Endothelial cell of umbilical vein (primary cell): ENCODE measurements at regions not wholly inside any gene's neighbourhood (a gene's known extent, or its start where the extent isn't known, plus 50 kb on each side); places are given as distances from the start of the nearest gene placed in this dataset.

Source experiments
- EZH2 ChIP-seq: IDR thresholded peaks from 2 replicates; pipeline ENCODE4 v1.6.1; 2012; ENCODE audit warnings: borderline replicate concordance, low read depth, mild to moderate bottlenecking, moderate library complexity, low read length, inconsistent platforms; ENCODE audit not compliant: severe bottlenecking
- GATA2 ChIP-seq: IDR thresholded peaks from 2 replicates; pipeline ENCODE4 v1.7.0; 2011; ENCODE audit warnings: low read depth, mild to moderate bottlenecking, moderate library complexity, mixed read lengths, low read length; ENCODE audit not compliant: insufficient read length, insufficient read depth
- POLR2AphosphoS5 ChIP-seq: IDR thresholded peaks from 2 replicates; pipeline ENCODE4 v1.6.1; 2012; ENCODE audit warnings: low read depth, mild to moderate bottlenecking, control low read depth, low read length, moderate library complexity; ENCODE audit not compliant: insufficient read depth
- TF ChIP-seq, protein P1 (sequence below), 2 donors: IDR thresholded peaks; 1 replicate in 1 of 2; 2 replicates in 1 of 2; pipeline ENCODE4 v1.5.1; 2011; ENCODE audit warnings: low read length in 2 of 2, mild to moderate bottlenecking in 2 of 2, moderate library complexity in 2 of 2, control low read depth in 1 of 2, inconsistent platforms in 1 of 2, low read depth in 1 of 2; ENCODE audit not compliant: insufficient read depth in 1 of 2; ENCODE audit errors: extremely low read depth in 1 of 2

DNA sequence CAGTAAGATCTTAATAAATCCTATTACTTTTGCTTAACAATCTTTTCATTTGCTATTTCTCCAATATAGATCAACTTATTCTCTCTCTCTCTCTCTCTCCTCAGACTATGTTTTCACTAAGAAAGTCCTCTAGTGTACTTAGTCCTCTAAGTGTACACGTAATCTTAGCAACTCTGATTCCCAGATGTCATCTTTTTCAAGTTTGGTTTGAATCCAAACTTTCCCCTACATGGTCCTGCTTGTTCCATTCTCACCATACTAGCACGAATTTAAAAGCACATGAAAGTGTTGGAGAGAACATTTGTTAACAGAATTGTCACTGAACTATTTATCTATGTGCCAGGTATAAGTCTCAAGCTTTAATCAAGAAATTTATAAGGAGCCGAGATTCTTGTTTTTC lies 202.9 kb downstream of the SPRY2 start:
- no peak for TF ChIP-seq EZH2
- TF ChIP-seq GATA2: no peak
- TF ChIP-seq, protein P1, sequence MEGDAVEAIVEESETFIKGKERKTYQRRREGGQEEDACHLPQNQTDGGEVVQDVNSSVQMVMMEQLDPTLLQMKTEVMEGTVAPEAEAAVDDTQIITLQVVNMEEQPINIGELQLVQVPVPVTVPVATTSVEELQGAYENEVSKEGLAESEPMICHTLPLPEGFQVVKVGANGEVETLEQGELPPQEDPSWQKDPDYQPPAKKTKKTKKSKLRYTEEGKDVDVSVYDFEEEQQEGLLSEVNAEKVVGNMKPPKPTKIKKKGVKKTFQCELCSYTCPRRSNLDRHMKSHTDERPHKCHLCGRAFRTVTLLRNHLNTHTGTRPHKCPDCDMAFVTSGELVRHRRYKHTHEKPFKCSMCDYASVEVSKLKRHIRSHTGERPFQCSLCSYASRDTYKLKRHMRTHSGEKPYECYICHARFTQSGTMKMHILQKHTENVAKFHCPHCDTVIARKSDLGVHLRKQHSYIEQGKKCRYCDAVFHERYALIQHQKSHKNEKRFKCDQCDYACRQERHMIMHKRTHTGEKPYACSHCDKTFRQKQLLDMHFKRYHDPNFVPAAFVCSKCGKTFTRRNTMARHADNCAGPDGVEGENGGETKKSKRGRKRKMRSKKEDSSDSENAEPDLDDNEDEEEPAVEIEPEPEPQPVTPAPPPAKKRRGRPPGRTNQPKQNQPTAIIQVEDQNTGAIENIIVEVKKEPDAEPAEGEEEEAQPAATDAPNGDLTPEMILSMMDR (IDR thresholded peaks at IDR 0.05; ENCODE audit: extremely low read depth in 1 of 2, insufficient read depth in 1 of 2, low read depth in 1 of 2, low read length in 2 of 2): no peak
- TF ChIP-seq POLR2AphosphoS5: no peak
